Ishikawa (cell line): ENCODE measurements at regions not wholly inside any gene's neighbourhood (a gene's known extent, or its start where the extent isn't known, plus 50 kb on each side); places are given as distances from the start of the nearest gene placed in this dataset.

Source experiments
- CEBPB ChIP-seq: IDR thresholded peaks from 2 replicates; pipeline ENCODE4 v1.6.1; 2012
- CREB1 ChIP-seq: IDR thresholded peaks from 2 replicates; pipeline ENCODE4 v1.6.1; 2012; ENCODE audit warnings: low read depth
- EGR1 ChIP-seq: IDR thresholded peaks from 2 replicates; pipeline ENCODE4 v1.6.1; 2012
- EP300 ChIP-seq: IDR thresholded peaks from 2 replicates; pipeline ENCODE4 v1.6.1; 2012; ENCODE audit warnings: borderline replicate concordance
- FOXM1 ChIP-seq: IDR thresholded peaks from 2 replicates; pipeline ENCODE4 v1.6.1; 2012; ENCODE audit warnings: low read depth, borderline replicate concordance
- MAX ChIP-seq: IDR thresholded peaks from 2 replicates; pipeline ENCODE4 v1.6.1; 2012
- RAD21 ChIP-seq: IDR thresholded peaks from 2 replicates; pipeline ENCODE4 v1.6.1; 2012; ENCODE audit warnings: low read depth
- REST ChIP-seq: IDR thresholded peaks from 2 replicates; pipeline ENCODE4 v1.6.1; 2012; ENCODE audit warnings: low read depth, mild to moderate bottlenecking
- TAF1 ChIP-seq: IDR thresholded peaks from 2 replicates; pipeline ENCODE4 v1.6.1; 2012; ENCODE audit warnings: low read depth, mild to moderate bottlenecking
- TCF12 ChIP-seq: IDR thresholded peaks from 2 replicates; pipeline ENCODE4 v1.6.1; 2012; ENCODE audit warnings: low read depth
- TEAD4 ChIP-seq: IDR thresholded peaks from 2 replicates; pipeline ENCODE4 v1.6.1; 2012
- YY1 ChIP-seq: IDR thresholded peaks from 2 replicates; pipeline ENCODE4 v1.6.1; 2012; ENCODE audit warnings: low read depth
- ZBTB7A ChIP-seq: IDR thresholded peaks from 2 replicates; pipeline ENCODE4 v1.6.1; 2012; ENCODE audit warnings: low read depth
- TF ChIP-seq, protein P1 (sequence below): IDR thresholded peaks from 2 replicates; pipeline ENCODE4 v1.6.1; 2012

- no peak for TF ChIP-seq FOXM1
- no peak for TF ChIP-seq TCF12
- no peak for TF ChIP-seq YY1
- TF ChIP-seq RAD21, result no peak
- TF ChIP-seq CREB1, result no peak
- no peak for TF ChIP-seq EP300
- TF ChIP-seq MAX, result no peak
- TF ChIP-seq TAF1, result no peak
Observed at GRCh38 chr5:111830333-111830732, 73.3 kb upstream of the NREP start.

DNA sequence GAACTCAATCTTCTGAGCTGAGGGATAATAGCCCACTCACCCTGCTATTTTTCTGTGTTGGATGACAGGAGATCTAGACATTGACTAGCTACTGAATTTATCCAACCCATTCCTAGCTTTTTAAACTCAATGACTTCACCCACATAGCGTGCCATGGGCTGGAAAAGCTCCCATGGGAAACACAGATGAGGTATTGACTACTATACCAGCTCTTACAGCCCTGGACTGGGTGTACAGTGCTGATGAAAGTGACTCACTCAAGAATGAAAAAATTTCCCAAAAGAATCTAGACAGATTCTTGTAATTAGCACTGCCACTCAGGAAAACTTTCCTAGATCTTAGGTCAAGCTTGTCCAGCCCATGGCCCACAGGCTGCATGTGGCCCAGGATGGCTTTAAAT is 72.7 kb upstream of the NREP start:
- no peak for TF ChIP-seq CREB1
- no peak for TF ChIP-seq RAD21
- no peak for TF ChIP-seq TEAD4
- TF ChIP-seq CEBPB, result no peak
- TF ChIP-seq REST, result no peak
- no peak for TF ChIP-seq ZBTB7A
- TF ChIP-seq, protein P1, sequence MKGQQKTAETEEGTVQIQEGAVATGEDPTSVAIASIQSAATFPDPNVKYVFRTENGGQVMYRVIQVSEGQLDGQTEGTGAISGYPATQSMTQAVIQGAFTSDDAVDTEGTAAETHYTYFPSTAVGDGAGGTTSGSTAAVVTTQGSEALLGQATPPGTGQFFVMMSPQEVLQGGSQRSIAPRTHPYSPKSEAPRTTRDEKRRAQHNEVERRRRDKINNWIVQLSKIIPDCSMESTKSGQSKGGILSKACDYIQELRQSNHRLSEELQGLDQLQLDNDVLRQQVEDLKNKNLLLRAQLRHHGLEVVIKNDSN, result no peak

DNA sequence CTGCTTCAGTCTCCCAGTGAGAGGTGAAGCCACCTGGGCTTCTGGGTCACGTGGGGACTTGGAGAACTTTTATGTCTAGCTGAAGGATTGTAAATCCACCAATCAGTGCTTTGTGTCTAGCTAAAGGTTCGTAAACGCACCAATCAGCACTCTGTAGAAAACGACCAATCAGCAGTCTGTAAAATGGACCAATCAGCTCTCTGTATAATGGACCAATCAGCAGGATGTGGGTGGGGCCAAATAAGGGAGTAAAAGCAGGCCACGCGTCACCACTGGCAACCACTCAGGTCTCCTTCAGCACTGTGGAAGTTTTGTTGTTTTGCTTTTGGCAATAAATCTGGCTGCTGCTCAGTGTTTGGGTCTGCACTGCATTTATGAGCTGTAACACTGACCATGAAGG is 69.1 kb upstream of the NREP start:
- TF ChIP-seq TEAD4 (no peak), TAF1 (no peak), REST (no peak), ZBTB7A (no peak), CREB1 (no peak), FOXM1 (no peak), YY1 (no peak)

DNA sequence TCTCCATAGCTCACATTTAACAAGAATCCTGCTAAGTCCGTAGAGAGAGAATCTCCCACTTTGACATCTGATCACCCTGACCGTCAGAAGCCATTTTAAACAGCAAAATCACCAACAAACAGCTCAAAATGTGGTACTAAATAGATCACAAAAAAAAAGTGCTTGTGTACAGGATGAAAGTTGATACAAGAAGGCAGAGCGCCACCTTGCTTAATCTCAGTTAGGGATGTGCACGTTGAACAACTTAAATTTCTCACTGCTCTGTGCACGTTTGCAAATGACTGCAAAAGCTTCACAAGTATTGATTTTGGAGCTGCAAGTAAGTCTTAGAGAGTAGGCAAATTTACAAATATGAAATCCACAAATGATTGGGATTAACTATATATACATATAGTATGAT is 63.1 kb upstream of the NREP start:
- TF ChIP-seq YY1, result no peak
- no peak for TF ChIP-seq TCF12
- no peak for TF ChIP-seq RAD21
- no peak for TF ChIP-seq EGR1
- TF ChIP-seq TAF1, result no peak
- no peak for TF ChIP-seq REST
- TF ChIP-seq FOXM1, result no peak
- TF ChIP-seq CEBPB, result no peak

DNA sequence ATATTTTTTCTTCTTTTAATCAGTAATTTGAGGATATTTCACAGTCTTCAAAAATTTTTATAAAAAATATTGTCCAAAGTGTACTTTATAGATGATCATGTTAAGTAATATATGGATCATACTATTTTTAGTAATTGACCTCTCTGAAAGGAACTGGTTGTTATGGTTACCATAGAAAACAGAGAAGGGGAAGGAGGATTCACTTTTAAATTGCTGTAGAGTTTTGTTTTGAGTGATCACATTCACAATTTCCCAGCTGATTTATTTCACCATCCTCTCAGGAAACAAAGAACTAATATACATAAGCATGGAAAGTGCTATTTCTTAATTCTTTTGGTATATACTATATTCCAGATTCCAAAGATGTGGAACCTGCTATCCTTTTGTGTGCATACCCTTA is 56.5 kb upstream of the NREP start:
- TF ChIP-seq CEBPB (no peak), FOXM1 (no peak), CREB1 (no peak), RAD21 (no peak), EP300 (no peak), REST (no peak), TEAD4 (no peak), YY1 (no peak), TCF12 (no peak), MAX (no peak)
- TF ChIP-seq, protein P1, result no peak
